Fibroblast of mammary gland (primary cell): ENCODE measurements at regions not wholly inside any gene's neighbourhood (a gene's known extent, or its start where the extent isn't known, plus 50 kb on each side); places are given as distances from the start of the nearest gene placed in this dataset.

Experiments used
- DNase-seq: peaks from one replicate; pipeline ENCODE4 v3.0.0-alpha.2; 2010; ENCODE audit warnings: low read depth
- H3K4me3 ChIP-seq: 2 replicates; pipeline ENCODE4 v1.5.1; 2011; ENCODE audit warnings: low read depth, mild to moderate bottlenecking, low read length, moderate library complexity; ENCODE audit not compliant: control insufficient read depth
- CTCF ChIP-seq: conservative IDR thresholded peaks from 2 replicates; pipeline ENCODE4 v1.5.1; 2011; ENCODE audit warnings: low read depth, low read length, inconsistent platforms; ENCODE audit not compliant: control insufficient read depth, insufficient read depth

GRCh38 chr9:38240051-38240450 lies 152.5 kb upstream of the ALDH1B1 start:
- TF ChIP-seq CTCF, result no peak
- H3K4me3 ChIP-seq, result no peak overlapping the region
- DNase-seq, result no peak

GRCh38 chr9:38235244-38235643 lies 157.3 kb upstream of the ALDH1B1 start:
- no peak for DNase-seq
- no peak for TF ChIP-seq CTCF
- no peak overlapping the region for H3K4me3 ChIP-seq

GRCh38 chr9:38234479-38235170 lies 157.9 kb upstream of the ALDH1B1 start:
- no peak for TF ChIP-seq CTCF
- DNase-seq, result no peak
- H3K4me3 ChIP-seq, result no peak overlapping the region

GRCh38 chr9:38233796-38234355 lies 158.6 kb upstream of the ALDH1B1 start:
- DNase-seq, result no peak
- TF ChIP-seq CTCF, result no peak
- H3K4me3 ChIP-seq, result no peak overlapping the region

GRCh38 chr9:38233343-38233742 lies 159.2 kb upstream of the ALDH1B1 start:
- no peak for TF ChIP-seq CTCF
- DNase-seq, result no peak
- H3K4me3 ChIP-seq, result no peak overlapping the region

GRCh38 chr9:38232895-38233294 lies 159.6 kb upstream of the ALDH1B1 start:
- TF ChIP-seq CTCF, result no peak
- DNase-seq, result no peak
- H3K4me3 ChIP-seq, result no peak overlapping the region
